HL-60 (cell line): ENCODE measurements at regions not wholly inside any gene's neighbourhood (a gene's known extent, or its start where the extent isn't known, plus 50 kb on each side); places are given as distances from the start of the nearest gene placed in this dataset.

ENCODE experiments used
- TF ChIP-seq, protein P1 (sequence below): IDR thresholded peaks from 2 replicates; pipeline ENCODE4 v1.6.1; 2012; ENCODE audit warnings: low read depth; ENCODE audit not compliant: insufficient replicate concordance
- TF ChIP-seq, protein P2 (sequence below): IDR thresholded peaks from one replicate; pipeline ENCODE4 v1.5.1; 2011; ENCODE audit warnings: low read length, control low read depth, inconsistent platforms; ENCODE audit not compliant: insufficient read depth

DNA sequence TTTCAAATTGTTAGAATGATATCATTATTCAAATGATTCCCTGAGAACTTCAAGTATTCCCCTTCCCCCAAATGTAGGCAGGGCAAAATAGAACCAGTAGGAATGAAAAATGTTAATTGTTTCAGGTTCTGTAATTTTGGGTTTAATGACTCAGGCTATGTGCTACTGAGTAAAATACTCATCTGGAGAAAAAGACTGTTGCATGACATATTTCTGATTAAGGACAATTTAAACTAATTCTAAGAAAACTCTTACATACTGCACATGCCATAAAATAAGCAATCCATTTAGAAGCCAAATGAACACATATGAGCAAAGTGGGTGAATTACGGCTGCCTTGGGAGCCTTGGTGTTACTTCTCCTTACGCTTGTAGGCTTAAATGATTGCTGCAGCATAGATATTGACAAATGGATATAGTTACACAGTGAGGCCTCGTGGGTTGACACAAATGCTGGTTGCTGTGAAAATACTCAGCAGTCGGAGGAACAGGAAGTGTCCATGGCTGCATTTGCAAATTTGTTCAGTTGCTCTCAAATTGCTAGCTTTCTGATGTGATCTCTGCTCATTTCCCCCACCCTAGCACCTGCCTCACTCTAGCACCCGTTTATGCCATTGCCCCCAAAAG, 174.9 kb upstream of the DMAC1 start:
- TF ChIP-seq, protein P1, sequence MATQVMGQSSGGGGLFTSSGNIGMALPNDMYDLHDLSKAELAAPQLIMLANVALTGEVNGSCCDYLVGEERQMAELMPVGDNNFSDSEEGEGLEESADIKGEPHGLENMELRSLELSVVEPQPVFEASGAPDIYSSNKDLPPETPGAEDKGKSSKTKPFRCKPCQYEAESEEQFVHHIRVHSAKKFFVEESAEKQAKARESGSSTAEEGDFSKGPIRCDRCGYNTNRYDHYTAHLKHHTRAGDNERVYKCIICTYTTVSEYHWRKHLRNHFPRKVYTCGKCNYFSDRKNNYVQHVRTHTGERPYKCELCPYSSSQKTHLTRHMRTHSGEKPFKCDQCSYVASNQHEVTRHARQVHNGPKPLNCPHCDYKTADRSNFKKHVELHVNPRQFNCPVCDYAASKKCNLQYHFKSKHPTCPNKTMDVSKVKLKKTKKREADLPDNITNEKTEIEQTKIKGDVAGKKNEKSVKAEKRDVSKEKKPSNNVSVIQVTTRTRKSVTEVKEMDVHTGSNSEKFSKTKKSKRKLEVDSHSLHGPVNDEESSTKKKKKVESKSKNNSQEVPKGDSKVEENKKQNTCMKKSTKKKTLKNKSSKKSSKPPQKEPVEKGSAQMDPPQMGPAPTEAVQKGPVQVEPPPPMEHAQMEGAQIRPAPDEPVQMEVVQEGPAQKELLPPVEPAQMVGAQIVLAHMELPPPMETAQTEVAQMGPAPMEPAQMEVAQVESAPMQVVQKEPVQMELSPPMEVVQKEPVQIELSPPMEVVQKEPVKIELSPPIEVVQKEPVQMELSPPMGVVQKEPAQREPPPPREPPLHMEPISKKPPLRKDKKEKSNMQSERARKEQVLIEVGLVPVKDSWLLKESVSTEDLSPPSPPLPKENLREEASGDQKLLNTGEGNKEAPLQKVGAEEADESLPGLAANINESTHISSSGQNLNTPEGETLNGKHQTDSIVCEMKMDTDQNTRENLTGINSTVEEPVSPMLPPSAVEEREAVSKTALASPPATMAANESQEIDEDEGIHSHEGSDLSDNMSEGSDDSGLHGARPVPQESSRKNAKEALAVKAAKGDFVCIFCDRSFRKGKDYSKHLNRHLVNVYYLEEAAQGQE = no peak
- TF ChIP-seq, protein P2, sequence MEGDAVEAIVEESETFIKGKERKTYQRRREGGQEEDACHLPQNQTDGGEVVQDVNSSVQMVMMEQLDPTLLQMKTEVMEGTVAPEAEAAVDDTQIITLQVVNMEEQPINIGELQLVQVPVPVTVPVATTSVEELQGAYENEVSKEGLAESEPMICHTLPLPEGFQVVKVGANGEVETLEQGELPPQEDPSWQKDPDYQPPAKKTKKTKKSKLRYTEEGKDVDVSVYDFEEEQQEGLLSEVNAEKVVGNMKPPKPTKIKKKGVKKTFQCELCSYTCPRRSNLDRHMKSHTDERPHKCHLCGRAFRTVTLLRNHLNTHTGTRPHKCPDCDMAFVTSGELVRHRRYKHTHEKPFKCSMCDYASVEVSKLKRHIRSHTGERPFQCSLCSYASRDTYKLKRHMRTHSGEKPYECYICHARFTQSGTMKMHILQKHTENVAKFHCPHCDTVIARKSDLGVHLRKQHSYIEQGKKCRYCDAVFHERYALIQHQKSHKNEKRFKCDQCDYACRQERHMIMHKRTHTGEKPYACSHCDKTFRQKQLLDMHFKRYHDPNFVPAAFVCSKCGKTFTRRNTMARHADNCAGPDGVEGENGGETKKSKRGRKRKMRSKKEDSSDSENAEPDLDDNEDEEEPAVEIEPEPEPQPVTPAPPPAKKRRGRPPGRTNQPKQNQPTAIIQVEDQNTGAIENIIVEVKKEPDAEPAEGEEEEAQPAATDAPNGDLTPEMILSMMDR = no peak
